Kidney epithelial cell (primary cell): ENCODE measurements at regions not wholly inside any gene's neighbourhood (a gene's known extent, or its start where the extent isn't known, plus 50 kb on each side); places are given as distances from the start of the nearest gene placed in this dataset.
"Not testable (repeated sequence)": the region's sequence is repeated elsewhere in the genome, so short reads cannot be mapped to it uniquely, and the experiment has no call there.

Experiments used
- DNase-seq: peaks from one replicate; pipeline ENCODE4 v3.0.0-alpha.2; 2010; ENCODE audit warnings: low read depth
- H3K27me3 ChIP-seq: 2 replicates; pipeline ENCODE4 v1.6.0; 2011; ENCODE audit warnings: low read length; ENCODE audit not compliant: control insufficient read depth, insufficient read depth
- H3K36me3 ChIP-seq: 2 replicates; pipeline ENCODE4 v1.5.1; 2011; ENCODE audit warnings: low read length; ENCODE audit not compliant: control insufficient read depth, insufficient read depth
- H3K4me3 ChIP-seq: 2 replicates; pipeline ENCODE4 v1.5.1; 2011; ENCODE audit warnings: low read depth, mild to moderate bottlenecking, control low read depth, low read length
- TF ChIP-seq, protein P1 (sequence below): IDR thresholded peaks from 2 replicates; pipeline ENCODE4 v1.5.1; 2011; ENCODE audit warnings: mild to moderate bottlenecking, moderate library complexity, low read length, control low read depth, inconsistent platforms; ENCODE audit not compliant: insufficient read depth, poor library complexity, severe bottlenecking

DNA sequence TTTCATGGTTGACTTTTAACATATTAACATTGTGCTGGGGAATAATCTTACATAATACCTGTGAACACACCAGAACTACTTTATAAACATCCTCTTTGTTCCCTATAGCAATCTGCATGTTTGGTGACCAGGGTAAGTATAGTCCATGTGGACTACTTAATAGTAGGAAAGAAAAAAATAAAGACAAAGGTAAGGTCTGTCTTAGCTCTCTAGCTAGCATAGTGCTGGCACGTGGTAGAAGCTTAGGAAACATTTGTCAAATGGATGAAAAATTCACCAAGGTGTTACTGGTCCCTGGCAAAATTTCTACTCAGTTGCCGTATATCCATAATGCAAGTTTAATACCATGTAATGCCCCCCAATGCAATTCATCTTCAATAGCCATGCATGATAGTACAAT, 78.6 kb upstream of the ABCA1 start:
- TF ChIP-seq, protein P1, sequence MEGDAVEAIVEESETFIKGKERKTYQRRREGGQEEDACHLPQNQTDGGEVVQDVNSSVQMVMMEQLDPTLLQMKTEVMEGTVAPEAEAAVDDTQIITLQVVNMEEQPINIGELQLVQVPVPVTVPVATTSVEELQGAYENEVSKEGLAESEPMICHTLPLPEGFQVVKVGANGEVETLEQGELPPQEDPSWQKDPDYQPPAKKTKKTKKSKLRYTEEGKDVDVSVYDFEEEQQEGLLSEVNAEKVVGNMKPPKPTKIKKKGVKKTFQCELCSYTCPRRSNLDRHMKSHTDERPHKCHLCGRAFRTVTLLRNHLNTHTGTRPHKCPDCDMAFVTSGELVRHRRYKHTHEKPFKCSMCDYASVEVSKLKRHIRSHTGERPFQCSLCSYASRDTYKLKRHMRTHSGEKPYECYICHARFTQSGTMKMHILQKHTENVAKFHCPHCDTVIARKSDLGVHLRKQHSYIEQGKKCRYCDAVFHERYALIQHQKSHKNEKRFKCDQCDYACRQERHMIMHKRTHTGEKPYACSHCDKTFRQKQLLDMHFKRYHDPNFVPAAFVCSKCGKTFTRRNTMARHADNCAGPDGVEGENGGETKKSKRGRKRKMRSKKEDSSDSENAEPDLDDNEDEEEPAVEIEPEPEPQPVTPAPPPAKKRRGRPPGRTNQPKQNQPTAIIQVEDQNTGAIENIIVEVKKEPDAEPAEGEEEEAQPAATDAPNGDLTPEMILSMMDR = no peak
- no peak overlapping the region for H3K4me3 ChIP-seq
- no peak for DNase-seq
- H3K36me3 ChIP-seq = no peaks in the 10 kb centered on the region
- no peaks in the 10 kb centered on the region for H3K27me3 ChIP-seq

DNA sequence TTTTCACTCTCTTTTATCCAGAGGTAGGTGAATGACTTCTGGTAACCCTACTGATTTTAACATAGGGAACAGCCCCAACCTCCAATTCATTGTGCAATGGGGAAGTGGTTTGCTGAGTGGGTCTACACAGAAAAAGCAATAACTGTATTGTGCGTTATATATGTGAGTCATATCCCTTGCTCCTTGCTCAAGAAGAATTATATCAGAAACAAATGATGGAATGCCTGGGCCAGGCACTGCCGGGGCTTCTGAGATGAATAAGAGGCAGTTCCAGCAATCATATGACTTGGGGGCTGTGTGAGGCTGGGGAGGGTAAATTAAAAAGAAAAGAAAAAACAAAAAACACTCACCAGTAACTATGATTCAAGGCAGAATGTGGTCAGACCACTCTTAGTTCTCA, 79.2 kb upstream of the ABCA1 start:
- DNase-seq = peak; percentile 79
- Histone ChIP-seq H3K36me3 (no peaks in the 10 kb centered on the region), H3K27me3 (no peaks in the 10 kb centered on the region), H3K4me3 (no peak overlapping the region)
- TF ChIP-seq, protein P1 = no peak

DNA sequence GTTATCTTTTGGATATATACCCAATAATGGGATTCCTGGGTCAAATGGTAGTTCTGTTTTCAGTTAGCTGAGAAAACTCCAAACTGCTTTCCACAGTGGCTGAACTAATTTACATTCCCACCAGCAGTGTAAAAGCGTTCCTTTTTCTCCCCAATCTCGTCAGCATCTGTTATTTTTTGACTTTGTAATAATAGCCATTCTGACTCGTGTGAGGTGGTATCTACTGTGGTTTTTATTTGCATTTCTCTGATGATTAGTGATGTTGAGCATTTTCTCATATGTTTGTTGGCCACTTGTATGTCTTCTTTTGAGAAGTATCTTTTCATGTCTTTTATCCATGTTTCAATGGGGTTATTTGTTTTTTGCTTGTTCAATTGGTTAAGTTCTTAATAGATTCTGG, 82.1 kb upstream of the ABCA1 start:
- not testable (repeated sequence) for H3K4me3 ChIP-seq, H3K36me3 ChIP-seq, H3K27me3 ChIP-seq, DNase-seq

DNA sequence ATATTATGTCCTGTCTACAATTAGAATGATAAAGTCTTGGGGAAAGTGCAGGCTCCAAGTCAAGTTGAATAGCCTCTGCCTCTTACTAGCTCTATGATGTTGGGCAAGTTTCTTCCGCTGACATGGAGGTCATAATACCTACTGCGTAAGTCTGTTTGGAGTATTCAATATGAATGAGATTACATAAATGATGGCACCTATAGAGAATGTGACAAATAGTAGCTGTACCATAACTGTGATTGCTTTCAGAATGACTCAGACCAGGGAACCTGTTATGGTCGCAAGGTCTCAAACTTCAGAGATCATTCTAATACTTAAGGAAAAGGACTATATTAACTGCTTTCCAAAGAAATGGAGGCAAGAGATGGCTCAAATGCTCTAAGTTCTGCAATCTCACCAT, 94.0 kb upstream of the ABCA1 start:
- TF ChIP-seq, protein P1 = no peak
- no peak for DNase-seq
- no peaks in the 10 kb centered on the region for H3K36me3 ChIP-seq
- no peak overlapping the region for H3K4me3 ChIP-seq
- no peaks in the 10 kb centered on the region for H3K27me3 ChIP-seq

DNA sequence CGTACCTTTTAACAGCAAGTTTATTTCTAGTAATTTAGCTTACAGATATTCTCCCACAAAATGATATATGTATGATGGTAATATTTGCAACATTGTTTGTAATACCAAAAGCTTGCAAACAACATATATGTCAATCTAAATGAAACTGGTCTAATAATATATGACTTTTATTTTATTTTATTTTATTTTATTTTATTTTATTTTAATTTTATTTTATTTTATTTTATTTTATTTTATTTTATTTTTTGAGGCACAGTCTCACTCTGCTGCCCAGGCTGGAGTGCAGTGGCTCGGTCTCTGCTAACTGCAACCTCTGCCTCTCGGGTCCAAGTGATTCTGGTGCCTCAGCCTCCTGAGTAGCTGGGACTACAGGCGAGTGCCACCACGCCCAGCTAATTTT, 94.6 kb upstream of the ABCA1 start:
- H3K27me3 ChIP-seq, DNase-seq, H3K4me3 ChIP-seq, H3K36me3 ChIP-seq: not testable (repeated sequence)

DNA sequence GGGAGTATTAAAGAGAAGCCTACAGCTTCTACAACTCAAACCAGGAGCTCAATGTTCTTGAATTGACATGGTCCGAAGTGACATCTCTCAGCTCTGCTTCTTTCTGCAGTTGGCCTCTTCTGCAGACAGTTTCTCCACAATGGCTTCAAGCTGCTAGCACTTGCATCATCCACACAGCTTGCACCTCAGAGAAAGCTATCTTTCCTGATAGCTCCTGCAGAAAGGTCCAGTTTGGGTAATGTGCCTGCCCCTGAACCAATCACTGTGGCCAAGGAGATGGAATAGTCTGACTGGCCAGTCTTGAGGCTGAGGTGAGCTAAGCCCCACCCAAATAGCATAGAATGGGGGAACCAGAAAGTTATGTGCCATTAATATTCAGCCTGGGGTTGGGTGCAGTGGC, 95.8 kb upstream of the ABCA1 start:
- Histone ChIP-seq H3K4me3 (no peak overlapping the region), H3K27me3 (no peaks in the 10 kb centered on the region), H3K36me3 (no peaks in the 10 kb centered on the region)
- TF ChIP-seq, protein P1 = no peak
- DNase-seq = no peak

DNA sequence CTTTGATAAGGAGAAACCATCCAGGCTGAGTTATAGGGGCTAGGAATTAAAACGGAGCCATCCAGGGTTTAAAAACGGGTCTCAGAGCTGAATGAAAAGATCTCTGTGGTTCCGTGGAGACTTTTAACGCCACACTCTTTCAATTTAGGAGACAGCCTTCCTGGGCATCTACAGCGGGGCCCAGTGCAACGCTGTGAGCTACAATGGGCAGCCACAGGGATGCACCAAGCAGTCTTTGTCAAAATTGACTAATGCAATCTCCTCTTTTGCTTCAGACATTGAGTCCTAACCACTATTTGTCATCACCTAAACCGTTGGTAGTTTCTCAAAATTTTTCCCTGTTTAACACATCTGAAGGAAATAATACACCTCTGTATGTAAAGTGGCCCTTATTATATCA, 96.6 kb upstream of the ABCA1 start:
- Histone ChIP-seq H3K36me3 (no peaks in the 10 kb centered on the region), H3K4me3 (no peak overlapping the region), H3K27me3 (no peaks in the 10 kb centered on the region)
- DNase-seq = no peak
- TF ChIP-seq, protein P1 = no peak
